Calu3 (cell line): ENCODE measurements at regions not wholly inside any gene's neighbourhood (a gene's known extent, or its start where the extent isn't known, plus 50 kb on each side); places are given as distances from the start of the nearest gene placed in this dataset.
"Not testable (repeated sequence)": the region's sequence is repeated elsewhere in the genome, so short reads cannot be mapped to it uniquely, and the experiment has no call there.

Source experiments
- BruUV-seq: library from RNA; stranded (reverse); fragments of 400-500 nt; replicated peaks from 2 replicates; lab custom pipeline; 2021; lab: Mats Ljungman, UMichigan
- CTCF ChIA-PET: fragments of 300-600 bp; sonication (Branson Sonifier 250); formaldehyde crosslinking; loops from one replicate; lab custom pipeline; 2022; ENCODE audit warnings: antibody characterized with exemption; lab: Charles Lee
- DNase-seq: peaks from one replicate; pipeline ENCODE4 v3.0.0; 2022
- H3K27ac Mint-ChIP-seq: one replicate; pipeline ENCODE4 v1.8.0; 2022; ENCODE audit warnings: mixed read lengths; ENCODE audit not compliant: unreplicated experiment
- H3K27me3 Mint-ChIP-seq: one replicate; pipeline ENCODE4 v1.8.0; 2022; ENCODE audit warnings: mixed read lengths; ENCODE audit not compliant: unreplicated experiment
- H3K36me3 Mint-ChIP-seq: one replicate; pipeline ENCODE4 v1.8.0; 2022; ENCODE audit warnings: mild to moderate bottlenecking, moderate library complexity, mixed read lengths; ENCODE audit not compliant: insufficient read depth, unreplicated experiment
- H3K4me1 Mint-ChIP-seq: one replicate; pipeline ENCODE4 v1.8.0; 2022; ENCODE audit warnings: mild to moderate bottlenecking, low read depth, mixed read lengths; ENCODE audit not compliant: unreplicated experiment
- H3K4me3 Mint-ChIP-seq: one replicate; pipeline ENCODE4 v1.8.0; 2022; ENCODE audit warnings: mild to moderate bottlenecking, low read depth, moderate library complexity, mixed read lengths; ENCODE audit not compliant: unreplicated experiment
- H3K9me3 Mint-ChIP-seq: one replicate; pipeline ENCODE4 v1.8.0; 2022; ENCODE audit warnings: low read depth, mixed read lengths; ENCODE audit not compliant: unreplicated experiment
- intact Hi-C: fragments of 100-400 bp; cut with micrococcal nuclease; formaldehyde crosslinking; loops from one replicate; pipeline ENCODE4 v1.10.0; 2022; ENCODE audit not compliant: unreplicated experiment
- TF ChIP-seq, protein P1 (sequence below): fragments of 200-600 bp; IDR thresholded peaks from one replicate; pipeline ENCODE4 v1.8.0; 2022; ENCODE audit warnings: antibody characterized with exemption; ENCODE audit not compliant: unreplicated experiment

DNA sequence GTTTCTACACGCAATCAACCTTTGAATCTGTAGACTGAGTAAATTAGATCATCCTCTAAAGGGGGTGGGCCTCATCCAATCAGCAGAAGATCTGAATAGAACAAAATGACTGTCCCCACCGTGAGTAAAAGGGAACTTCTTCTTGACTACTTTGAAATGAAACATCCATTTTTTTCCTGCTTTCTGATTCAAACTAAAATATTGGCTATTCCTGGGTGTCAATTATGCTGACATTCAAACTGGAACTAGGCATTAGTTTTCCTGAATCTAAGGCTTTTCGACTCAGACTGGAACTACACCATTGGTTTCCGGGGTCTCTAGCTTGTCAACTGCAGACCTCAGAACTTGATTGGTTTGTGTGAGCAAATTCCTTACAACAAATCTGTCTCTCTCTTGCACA, 772.2 kb upstream of the CDH10 start:
- Mint-ChIP-seq H3K4me3 (no peak overlapping the region), H3K4me1 (no peaks in the 10 kb centered on the region), H3K27me3 (no peaks in the 10 kb centered on the region), H3K27ac (no peak overlapping the region), H3K36me3 (no peaks in the 10 kb centered on the region), H3K9me3 (no peaks in the 10 kb centered on the region)
- CTCF ChIA-PET = no interaction called here
- TF ChIP-seq, protein P1, sequence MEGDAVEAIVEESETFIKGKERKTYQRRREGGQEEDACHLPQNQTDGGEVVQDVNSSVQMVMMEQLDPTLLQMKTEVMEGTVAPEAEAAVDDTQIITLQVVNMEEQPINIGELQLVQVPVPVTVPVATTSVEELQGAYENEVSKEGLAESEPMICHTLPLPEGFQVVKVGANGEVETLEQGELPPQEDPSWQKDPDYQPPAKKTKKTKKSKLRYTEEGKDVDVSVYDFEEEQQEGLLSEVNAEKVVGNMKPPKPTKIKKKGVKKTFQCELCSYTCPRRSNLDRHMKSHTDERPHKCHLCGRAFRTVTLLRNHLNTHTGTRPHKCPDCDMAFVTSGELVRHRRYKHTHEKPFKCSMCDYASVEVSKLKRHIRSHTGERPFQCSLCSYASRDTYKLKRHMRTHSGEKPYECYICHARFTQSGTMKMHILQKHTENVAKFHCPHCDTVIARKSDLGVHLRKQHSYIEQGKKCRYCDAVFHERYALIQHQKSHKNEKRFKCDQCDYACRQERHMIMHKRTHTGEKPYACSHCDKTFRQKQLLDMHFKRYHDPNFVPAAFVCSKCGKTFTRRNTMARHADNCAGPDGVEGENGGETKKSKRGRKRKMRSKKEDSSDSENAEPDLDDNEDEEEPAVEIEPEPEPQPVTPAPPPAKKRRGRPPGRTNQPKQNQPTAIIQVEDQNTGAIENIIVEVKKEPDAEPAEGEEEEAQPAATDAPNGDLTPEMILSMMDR = no peak
- no peak for DNase-seq
- intact Hi-C loops = no loop called here
- no TSS peak for BruUV-seq

DNA sequence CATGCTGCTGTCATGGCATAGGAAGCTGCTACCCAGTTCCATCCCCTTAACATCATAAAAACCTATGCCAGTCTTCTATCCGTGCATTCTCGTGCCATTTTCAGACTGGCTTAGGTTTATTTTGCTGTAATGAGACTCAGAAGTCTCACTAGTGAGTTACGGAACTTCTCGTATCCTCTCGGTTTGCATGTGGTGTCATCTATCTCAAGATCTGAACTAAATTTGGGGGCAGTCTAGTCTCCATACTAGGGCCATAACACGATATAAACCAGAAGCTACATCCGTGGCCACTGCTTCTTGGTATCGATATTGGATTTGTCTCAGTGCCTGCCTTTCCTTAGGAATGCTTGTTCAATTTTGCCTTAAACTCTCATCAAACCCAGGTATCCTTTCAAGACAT, 771.2 kb upstream of the CDH10 start:
- no peak overlapping the region for H3K4me3 Mint-ChIP-seq
- BruUV-seq = no TSS peak
- CTCF ChIA-PET = no interaction called here
- peaks cover 6% of the 10 kb centered on the region for H3K9me3 Mint-ChIP-seq
- no peaks in the 10 kb centered on the region for H3K36me3 Mint-ChIP-seq
- TF ChIP-seq, protein P1 = no peak
- no peak for DNase-seq
- H3K27ac Mint-ChIP-seq = no peak overlapping the region
- no peaks in the 10 kb centered on the region for H3K4me1 Mint-ChIP-seq
- intact Hi-C loops = no loop called here
- no peaks in the 10 kb centered on the region for H3K27me3 Mint-ChIP-seq

DNA sequence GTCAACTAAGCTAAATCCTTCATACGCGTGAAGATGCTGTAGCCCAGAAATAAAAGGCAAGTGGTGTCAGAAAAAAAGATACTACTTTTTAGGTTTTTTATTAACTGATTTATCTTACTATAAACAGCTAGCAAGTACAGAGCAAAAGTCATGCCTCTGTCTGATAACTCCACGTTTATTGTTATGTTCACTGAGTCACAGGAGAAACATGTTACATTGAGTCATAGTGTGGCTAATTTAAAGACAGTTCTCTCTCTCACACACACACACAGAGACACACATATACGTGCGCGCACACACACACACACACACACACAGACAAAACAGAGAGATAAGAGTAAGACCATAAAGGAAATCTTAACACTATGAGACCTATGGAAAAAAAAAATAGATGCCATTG, 770.0 kb upstream of the CDH10 start:
- H3K4me1 Mint-ChIP-seq = no peaks in the 10 kb centered on the region
- no peak overlapping the region for H3K4me3 Mint-ChIP-seq
- no peak for DNase-seq
- H3K9me3 Mint-ChIP-seq = peaks cover 6% of the 10 kb centered on the region
- no TSS peak for BruUV-seq
- intact Hi-C loops = no loop called here
- no peak overlapping the region for H3K27ac Mint-ChIP-seq
- no peaks in the 10 kb centered on the region for H3K36me3 Mint-ChIP-seq
- no peaks in the 10 kb centered on the region for H3K27me3 Mint-ChIP-seq
- CTCF ChIA-PET = no interaction called here
- TF ChIP-seq, protein P1 = no peak

DNA sequence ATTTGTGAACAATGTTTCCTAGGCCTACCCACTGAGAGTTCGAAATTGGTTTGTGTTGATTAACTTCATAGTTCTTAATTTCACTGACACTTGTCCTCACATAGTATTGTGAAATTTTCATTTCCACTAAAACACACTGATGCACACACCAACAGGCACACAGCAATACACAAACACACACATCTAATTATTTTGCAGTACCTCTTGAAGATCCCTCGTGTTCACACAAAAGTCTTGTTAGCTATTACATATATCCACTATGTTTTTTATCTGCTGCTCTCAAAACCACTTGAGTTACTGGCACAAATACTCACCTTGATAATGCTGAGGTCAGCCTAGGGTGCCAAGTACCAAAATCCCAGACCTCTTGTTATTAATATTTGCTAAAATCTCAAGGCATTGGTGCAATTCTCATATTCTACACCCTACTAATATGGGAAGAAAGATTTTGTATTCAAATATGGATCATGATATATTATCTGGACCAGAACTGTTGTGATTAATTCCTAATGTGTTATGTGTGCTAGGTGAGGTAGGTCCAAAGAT, 767.4 kb upstream of the CDH10 start:
- no peak overlapping the region for H3K27ac Mint-ChIP-seq
- TF ChIP-seq, protein P1 = no peak

DNA sequence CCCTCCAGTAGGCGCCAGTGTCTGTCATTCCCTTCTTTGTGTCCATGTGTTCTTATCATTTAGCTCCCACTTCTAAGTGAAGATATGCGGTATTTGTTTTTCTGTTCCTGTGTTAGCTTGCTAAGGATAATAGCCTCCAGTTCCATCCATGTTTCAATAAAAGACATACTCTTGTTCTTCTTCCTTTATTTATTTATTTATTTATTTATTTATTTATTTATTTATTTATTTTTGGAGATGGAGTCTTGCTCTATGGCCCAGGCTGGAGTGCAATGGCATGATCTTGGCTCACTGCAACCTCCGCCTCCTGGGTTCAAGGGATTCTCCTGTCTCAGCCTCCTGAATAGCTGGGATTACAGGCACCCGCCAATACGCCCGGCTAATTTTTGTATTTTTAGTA, 762.6 kb upstream of the CDH10 start:
- intact Hi-C loops, CTCF ChIA-PET, H3K36me3 Mint-ChIP-seq, H3K27ac Mint-ChIP-seq, DNase-seq, H3K4me3 Mint-ChIP-seq, BruUV-seq, H3K27me3 Mint-ChIP-seq, H3K4me1 Mint-ChIP-seq: not testable (repeated sequence)
- H3K9me3 Mint-ChIP-seq = peaks cover 12% of the 10 kb centered on the region

More for the DNA sequence above, 767.4 kb upstream of the CDH10 start:
- CTCF ChIA-PET = no interaction called here
- Mint-ChIP-seq H3K27me3 (no peaks in the 10 kb centered on the region), H3K36me3 (no peaks in the 10 kb centered on the region), H3K4me1 (no peaks in the 10 kb centered on the region), H3K9me3 (peaks cover 12% of the 10 kb centered on the region), H3K4me3 (no peak overlapping the region)
- BruUV-seq = no TSS peak
- DNase-seq = no peak
- intact Hi-C loops = no loop called here
